Spleen (tissue), 3 donors: ENCODE measurements at regions not wholly inside any gene's neighbourhood (a gene's known extent, or its start where the extent isn't known, plus 50 kb on each side); places are given as distances from the start of the nearest gene placed in this dataset.

Experiments used
- POLR2A ChIP-seq, 3 donors: fragments of 450-650 bp; IDR thresholded peaks; one replicate each; pipeline ENCODE4 v1.5.1; 2017; ENCODE audit warnings: antibody characterized with exemption in 3 of 3, mild to moderate bottlenecking in 1 of 3
- POLR2AphosphoS5 ChIP-seq, 3 donors: sonication (generic); formaldehyde crosslinking; IDR thresholded peaks; one replicate each; pipeline ENCODE4 v1.5.1; 2017; ENCODE audit warnings: antibody characterized with exemption in 3 of 3

GRCh38 chr6:43842231-43842794 lies 72.3 kb downstream of the VEGFA start:
- TF ChIP-seq POLR2A (IDR thresholded peaks at IDR 0.05): no peak
- no peak for TF ChIP-seq POLR2AphosphoS5 (IDR thresholded peaks at IDR 0.05)
